A549 (cell line): ENCODE measurements at regions not wholly inside any gene's neighbourhood (a gene's known extent, or its start where the extent isn't known, plus 50 kb on each side); places are given as distances from the start of the nearest gene placed in this dataset.

Source experiments
- ATAC-seq, 2 experiments: fragments of 200-7000 bp in 1 of 2; fragments of >200 bp in 1 of 2; cut with Nextera tagmentation in 1 of 2; cut with Tn5 transposase in 1 of 2; 3 replicates each; pipeline versions ENCODE4 v1.8.0 to v1.9.1; 2018 to 2020; ENCODE audit warnings: mild to moderate bottlenecking in 1 of 2, moderate library complexity in 1 of 2
- CTCF ChIA-PET: fragments of 300-600 bp; sonication (Branson Sonifier 250); formaldehyde crosslinking; extraction: SDS; loops from one replicate; lab custom pipeline; 2021; ENCODE audit warnings: antibody characterized with exemption, inconsistent platforms; lab: Yijun Ruan, JAX
- POLR2A ChIA-PET: fragments of 350-600 bp; formaldehyde crosslinking; extraction: SDS; loops from one replicate; lab custom pipeline; 2021; ENCODE audit warnings: antibody characterized with exemption, inconsistent platforms; lab: Yijun Ruan, JAX
- DNase-seq, 2 experiments: peaks; one replicate each; pipeline versions ENCODE4 v3.0.0 to v3.0.0-alpha.2; 2011 to 2016; ENCODE audit warnings: low read depth in 1 of 2, low spot score in 1 of 2
- FAIRE-seq: peaks from 2 replicates; lab custom pipeline; 2011; peaks lifted over from hg19 to GRCh38; lab: Jason Lieb, UNC
- H3K27ac ChIP-seq, 2 experiments: fragments of >200 bp; sonication (Bioruptor Twin); formaldehyde crosslinking; 3 replicates each; pipeline ENCODE4 v1.5.1; 2016 to 2017
- H3K4me1 ChIP-seq: fragments of >200 bp; sonication (Bioruptor Twin); formaldehyde crosslinking; 3 replicates; pipeline ENCODE4 v1.6.1; 2016
- H3K4me2 ChIP-seq: fragments of >200 bp; sonication (Bioruptor Twin); formaldehyde crosslinking; 3 replicates; pipeline ENCODE4 v1.6.1; 2016
- H3K4me3 ChIP-seq: fragments of >200 bp; sonication (Bioruptor Twin); formaldehyde crosslinking; 3 replicates; pipeline ENCODE4 v1.5.1; 2016
- H3K9me3 ChIP-seq: fragments of >200 bp; sonication (Bioruptor Twin); formaldehyde crosslinking; 3 replicates; pipeline ENCODE4 v1.6.1; 2016
- CBX2 ChIP-seq: fragments of 200-600 bp; sonication (generic); IDR thresholded peaks from 2 replicates; pipeline ENCODE4 v1.6.1; 2016; ENCODE audit warnings: low read depth, mild to moderate bottlenecking, borderline replicate concordance
- CBX8 ChIP-seq: fragments of 200-600 bp; sonication (generic); IDR thresholded peaks from 2 replicates; pipeline ENCODE4 v1.6.1; 2016
- CEBPB ChIP-seq, 2 experiments: fragments of >200 bp in 1 of 2; sonication (Bioruptor Twin) in 1 of 2; formaldehyde crosslinking in 1 of 2; IDR thresholded peaks; 2 replicates each; pipeline ENCODE4 v1.6.1; 2012 to 2016
- CHD2 ChIP-seq: fragments of 150-350 bp; IDR thresholded peaks from 2 replicates; pipeline ENCODE4 v1.6.1; 2014; ENCODE audit warnings: low read length; ENCODE audit not compliant: partially characterized antibody
- CHD4 ChIP-seq: fragments of 200-600 bp; sonication (generic); IDR thresholded peaks from 2 replicates; pipeline ENCODE4 v1.6.1; 2016; ENCODE audit warnings: antibody characterized with exemption, mild to moderate bottlenecking, borderline replicate concordance
- EHF ChIP-seq: fragments of 250-450 bp; sonication (Bioruptor Pico); IDR thresholded peaks from 2 replicates; pipeline ENCODE4 v1.5.0; 2020; ENCODE audit warnings: mild to moderate bottlenecking
- EHMT2 ChIP-seq: fragments of 200-600 bp; sonication (generic); IDR thresholded peaks from 2 replicates; pipeline ENCODE4 v1.6.1; 2016; ENCODE audit warnings: antibody characterized with exemption, low read depth, mild to moderate bottlenecking, moderate library complexity
- ESRRA ChIP-seq: fragments of 150-350 bp; IDR thresholded peaks from 2 replicates; pipeline ENCODE4 v1.6.1; 2014; ENCODE audit warnings: mild to moderate bottlenecking, low read length, borderline replicate concordance
- FOSB ChIP-seq: fragments of 250-450 bp; sonication (Bioruptor Pico); IDR thresholded peaks from 2 replicates; pipeline ENCODE4 v1.5.0; 2020; ENCODE audit warnings: mild to moderate bottlenecking, moderate library complexity
- FOXS1 ChIP-seq: fragments of 250-450 bp; sonication (Bioruptor Pico); IDR thresholded peaks from 2 replicates; pipeline ENCODE4 v1.5.0; 2020; ENCODE audit warnings: mild to moderate bottlenecking, moderate library complexity
- HEYL ChIP-seq: fragments of 250-450 bp; sonication (Bioruptor Pico); IDR thresholded peaks from 2 replicates; pipeline ENCODE4 v1.8.0; 2021; ENCODE audit warnings: mild to moderate bottlenecking, moderate library complexity
- HOXB13 ChIP-seq: fragments of 250-450 bp; sonication (Bioruptor Pico); IDR thresholded peaks from 2 replicates; pipeline ENCODE4 v1.5.0; 2020; ENCODE audit warnings: low read depth, mild to moderate bottlenecking, moderate library complexity
- HOXB5 ChIP-seq: fragments of 250-450 bp; sonication (Bioruptor Pico); IDR thresholded peaks from 2 replicates; pipeline ENCODE4 v1.5.0; 2020; ENCODE audit warnings: mild to moderate bottlenecking, moderate library complexity
- PHF8 ChIP-seq: fragments of 200-600 bp; sonication (generic); IDR thresholded peaks from 2 replicates; pipeline ENCODE4 v1.6.1; 2016; ENCODE audit warnings: low read depth, mild to moderate bottlenecking, antibody characterized with exemption, moderate library complexity, borderline replicate concordance
- RARB ChIP-seq: fragments of 250-450 bp; sonication (Bioruptor Pico); IDR thresholded peaks from 2 replicates; pipeline ENCODE4 v1.8.0; 2021; ENCODE audit warnings: mild to moderate bottlenecking, moderate library complexity
- RCOR1 ChIP-seq: fragments of 150-350 bp; IDR thresholded peaks from 2 replicates; pipeline ENCODE4 v1.6.1; 2014; ENCODE audit warnings: antibody characterized with exemption, low read length, low read depth
- ZFP36 ChIP-seq: fragments of 450-650 bp; IDR thresholded peaks from 2 replicates; pipeline ENCODE4 v1.6.1; 2014; ENCODE audit warnings: borderline replicate concordance; ENCODE audit not compliant: partially characterized antibody
- ZNF302 ChIP-seq: fragments of 250-450 bp; sonication (Bioruptor Pico); IDR thresholded peaks from 2 replicates; pipeline ENCODE4 v1.9.0; 2021; ENCODE audit warnings: inconsistent platforms, mild to moderate bottlenecking, moderate library complexity
- WGBS: methylation state at CpG from one replicate; pipeline ENCODE4 v1.1.6; 2017; ENCODE audit errors: missing lambda C conversion rate; 5-methylcytosine and 5-hydroxymethylcytosine counted together
- TF ChIP-seq, protein P1 (sequence below): IDR thresholded peaks from 2 replicates; pipeline ENCODE4 v1.6.1; 2012
- TF ChIP-seq, protein P2 (sequence below): IDR thresholded peaks from 2 replicates; pipeline ENCODE4 v1.6.1; 2012
- TF ChIP-seq, protein P3 (sequence below): fragments of >200 bp; sonication (Bioruptor Twin); formaldehyde crosslinking; IDR thresholded peaks from 2 replicates; pipeline ENCODE4 v1.6.1; 2016
- TF ChIP-seq, protein P4 (sequence below): fragments of 200-600 bp; sonication (generic); IDR thresholded peaks from 2 replicates; pipeline ENCODE4 v1.6.1; 2016; ENCODE audit warnings: antibody characterized with exemption, mild to moderate bottlenecking, moderate library complexity
- TF ChIP-seq, protein P5 (sequence below): fragments of >200 bp; sonication (Bioruptor Twin); formaldehyde crosslinking; IDR thresholded peaks from 3 replicates; pipeline ENCODE4 v1.5.1; 2016
- TF ChIP-seq, protein P6 (sequence below): fragments of >200 bp; sonication (Bioruptor Twin); formaldehyde crosslinking; IDR thresholded peaks from 3 replicates; pipeline ENCODE4 v1.6.1; 2016
- TF ChIP-seq, protein P7 (sequence below): IDR thresholded peaks from 2 replicates; pipeline ENCODE4 v1.6.1; 2012; ENCODE audit warnings: low read depth, borderline replicate concordance
- TF ChIP-seq, protein P8 (sequence below): fragments of 150-350 bp; IDR thresholded peaks from 2 replicates; pipeline ENCODE4 v1.6.1; 2014; ENCODE audit warnings: low read depth, mild to moderate bottlenecking, low read length

DNA sequence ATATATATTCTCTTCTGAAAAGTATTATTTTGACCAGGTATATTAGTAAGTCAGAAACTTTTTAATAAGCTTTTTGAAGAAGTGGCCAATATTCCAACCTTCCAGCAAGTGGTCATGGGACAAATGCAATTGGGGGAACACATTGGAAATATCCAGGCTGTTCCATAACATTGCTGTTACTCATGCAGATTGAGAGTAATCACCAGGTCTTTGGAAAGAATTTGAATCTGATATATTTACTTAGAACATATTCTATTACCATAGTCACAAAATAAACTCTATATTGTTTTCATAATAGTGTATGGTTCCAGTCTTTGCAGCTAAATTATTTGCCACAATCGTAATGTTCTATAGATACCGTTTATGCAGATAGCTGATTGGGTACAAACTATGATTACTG is 102.8 kb downstream of the TAF11L14 start:
- Histone ChIP-seq H3K4me2 (no peak overlapping the region), H3K27ac (no peak overlapping the region), H3K4me3 (no peak overlapping the region), H3K9me3 (0 out of 3 replicates have a peak, but pooled peaks cover 6% of the 10 kb centered on the region), H3K4me1 (0 out of 3 replicates have a peak, but pooled peaks cover 2% of the 10 kb centered on the region)
- CTCF ChIA-PET: interaction anchor here (0.7 to 1.0 kb wide), 2 partner anchors 24 to 50 kb away, joined by 3 read pairs; no protein-coding TSS in a partner anchor
- no peak for FAIRE-seq
- POLR2A ChIA-PET: no interaction called here
- 73% methylated on average over 2 of the region's 2 CpGs for WGBS
- no peak for ATAC-seq
- no peak for DNase-seq
- TF ChIP-seq, protein P1, sequence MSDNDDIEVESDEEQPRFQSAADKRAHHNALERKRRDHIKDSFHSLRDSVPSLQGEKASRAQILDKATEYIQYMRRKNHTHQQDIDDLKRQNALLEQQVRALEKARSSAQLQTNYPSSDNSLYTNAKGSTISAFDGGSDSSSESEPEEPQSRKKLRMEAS: no peak
- TF ChIP-seq CHD4: no peak
- TF ChIP-seq CBX2: no peak
- TF ChIP-seq CBX8: no peak
- no peak for TF ChIP-seq FOSB
- no peak for TF ChIP-seq EHMT2
- TF ChIP-seq, protein P2, sequence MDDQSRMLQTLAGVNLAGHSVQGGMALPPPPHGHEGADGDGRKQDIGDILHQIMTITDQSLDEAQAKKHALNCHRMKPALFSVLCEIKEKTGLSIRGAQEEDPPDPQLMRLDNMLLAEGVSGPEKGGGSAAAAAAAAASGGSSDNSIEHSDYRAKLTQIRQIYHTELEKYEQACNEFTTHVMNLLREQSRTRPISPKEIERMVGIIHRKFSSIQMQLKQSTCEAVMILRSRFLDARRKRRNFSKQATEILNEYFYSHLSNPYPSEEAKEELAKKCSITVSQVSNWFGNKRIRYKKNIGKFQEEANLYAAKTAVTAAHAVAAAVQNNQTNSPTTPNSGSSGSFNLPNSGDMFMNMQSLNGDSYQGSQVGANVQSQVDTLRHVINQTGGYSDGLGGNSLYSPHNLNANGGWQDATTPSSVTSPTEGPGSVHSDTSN: no peak
- TF ChIP-seq HOXB5 (CRISPR knock-in tag): no peak
- no peak for TF ChIP-seq RCOR1
- TF ChIP-seq, protein P3, sequence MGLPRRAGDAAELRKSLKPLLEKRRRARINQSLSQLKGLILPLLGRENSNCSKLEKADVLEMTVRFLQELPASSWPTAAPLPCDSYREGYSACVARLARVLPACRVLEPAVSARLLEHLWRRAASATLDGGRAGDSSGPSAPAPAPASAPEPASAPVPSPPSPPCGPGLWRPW: no peak
- TF ChIP-seq FOXS1 (CRISPR knock-in tag): no peak
- no peak for TF ChIP-seq CEBPB (IDR thresholded peaks at IDR 0.05)
- no peak for TF ChIP-seq EHF (CRISPR knock-in tag)
- TF ChIP-seq, protein P4, sequence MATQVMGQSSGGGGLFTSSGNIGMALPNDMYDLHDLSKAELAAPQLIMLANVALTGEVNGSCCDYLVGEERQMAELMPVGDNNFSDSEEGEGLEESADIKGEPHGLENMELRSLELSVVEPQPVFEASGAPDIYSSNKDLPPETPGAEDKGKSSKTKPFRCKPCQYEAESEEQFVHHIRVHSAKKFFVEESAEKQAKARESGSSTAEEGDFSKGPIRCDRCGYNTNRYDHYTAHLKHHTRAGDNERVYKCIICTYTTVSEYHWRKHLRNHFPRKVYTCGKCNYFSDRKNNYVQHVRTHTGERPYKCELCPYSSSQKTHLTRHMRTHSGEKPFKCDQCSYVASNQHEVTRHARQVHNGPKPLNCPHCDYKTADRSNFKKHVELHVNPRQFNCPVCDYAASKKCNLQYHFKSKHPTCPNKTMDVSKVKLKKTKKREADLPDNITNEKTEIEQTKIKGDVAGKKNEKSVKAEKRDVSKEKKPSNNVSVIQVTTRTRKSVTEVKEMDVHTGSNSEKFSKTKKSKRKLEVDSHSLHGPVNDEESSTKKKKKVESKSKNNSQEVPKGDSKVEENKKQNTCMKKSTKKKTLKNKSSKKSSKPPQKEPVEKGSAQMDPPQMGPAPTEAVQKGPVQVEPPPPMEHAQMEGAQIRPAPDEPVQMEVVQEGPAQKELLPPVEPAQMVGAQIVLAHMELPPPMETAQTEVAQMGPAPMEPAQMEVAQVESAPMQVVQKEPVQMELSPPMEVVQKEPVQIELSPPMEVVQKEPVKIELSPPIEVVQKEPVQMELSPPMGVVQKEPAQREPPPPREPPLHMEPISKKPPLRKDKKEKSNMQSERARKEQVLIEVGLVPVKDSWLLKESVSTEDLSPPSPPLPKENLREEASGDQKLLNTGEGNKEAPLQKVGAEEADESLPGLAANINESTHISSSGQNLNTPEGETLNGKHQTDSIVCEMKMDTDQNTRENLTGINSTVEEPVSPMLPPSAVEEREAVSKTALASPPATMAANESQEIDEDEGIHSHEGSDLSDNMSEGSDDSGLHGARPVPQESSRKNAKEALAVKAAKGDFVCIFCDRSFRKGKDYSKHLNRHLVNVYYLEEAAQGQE: no peak
- TF ChIP-seq RARB (CRISPR knock-in tag): no peak
- no peak for TF ChIP-seq ZNF302
- TF ChIP-seq, all 56 proteins: peak for 0

DNA sequence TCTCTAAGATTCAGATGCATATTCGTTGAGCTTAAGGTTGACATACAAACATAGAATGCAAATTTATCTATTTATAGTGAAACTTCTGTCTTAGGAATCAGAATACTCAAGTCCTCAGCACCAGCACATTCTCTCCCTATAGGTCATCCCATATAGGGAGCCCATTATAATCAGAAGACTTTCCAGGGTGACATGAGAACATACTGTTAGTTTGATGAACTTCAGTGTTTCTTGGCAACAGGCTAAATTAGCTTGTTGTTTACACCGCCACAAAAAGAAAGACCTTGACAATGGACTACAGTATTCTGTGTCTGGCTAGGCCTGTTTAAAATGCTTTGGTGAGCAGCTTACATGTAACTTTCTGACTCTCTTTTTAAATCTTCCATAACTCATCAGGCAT is 104.2 kb downstream of the TAF11L14 start:
- no peak for FAIRE-seq
- no peak overlapping the region for H3K27ac ChIP-seq
- WGBS: 51% methylated on average over 2 of the region's 2 CpGs
- H3K4me3 ChIP-seq: no peak overlapping the region
- POLR2A ChIA-PET: no interaction called here
- no peak for TF ChIP-seq CHD2
- no peak for TF ChIP-seq ESRRA
- TF ChIP-seq HOXB5 (CRISPR knock-in tag): no peak
- TF ChIP-seq CBX8: no peak
- no peak for TF ChIP-seq HOXB13 (CRISPR knock-in tag)
- TF ChIP-seq, protein P5, sequence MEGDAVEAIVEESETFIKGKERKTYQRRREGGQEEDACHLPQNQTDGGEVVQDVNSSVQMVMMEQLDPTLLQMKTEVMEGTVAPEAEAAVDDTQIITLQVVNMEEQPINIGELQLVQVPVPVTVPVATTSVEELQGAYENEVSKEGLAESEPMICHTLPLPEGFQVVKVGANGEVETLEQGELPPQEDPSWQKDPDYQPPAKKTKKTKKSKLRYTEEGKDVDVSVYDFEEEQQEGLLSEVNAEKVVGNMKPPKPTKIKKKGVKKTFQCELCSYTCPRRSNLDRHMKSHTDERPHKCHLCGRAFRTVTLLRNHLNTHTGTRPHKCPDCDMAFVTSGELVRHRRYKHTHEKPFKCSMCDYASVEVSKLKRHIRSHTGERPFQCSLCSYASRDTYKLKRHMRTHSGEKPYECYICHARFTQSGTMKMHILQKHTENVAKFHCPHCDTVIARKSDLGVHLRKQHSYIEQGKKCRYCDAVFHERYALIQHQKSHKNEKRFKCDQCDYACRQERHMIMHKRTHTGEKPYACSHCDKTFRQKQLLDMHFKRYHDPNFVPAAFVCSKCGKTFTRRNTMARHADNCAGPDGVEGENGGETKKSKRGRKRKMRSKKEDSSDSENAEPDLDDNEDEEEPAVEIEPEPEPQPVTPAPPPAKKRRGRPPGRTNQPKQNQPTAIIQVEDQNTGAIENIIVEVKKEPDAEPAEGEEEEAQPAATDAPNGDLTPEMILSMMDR: no peak
- TF ChIP-seq, protein P6, sequence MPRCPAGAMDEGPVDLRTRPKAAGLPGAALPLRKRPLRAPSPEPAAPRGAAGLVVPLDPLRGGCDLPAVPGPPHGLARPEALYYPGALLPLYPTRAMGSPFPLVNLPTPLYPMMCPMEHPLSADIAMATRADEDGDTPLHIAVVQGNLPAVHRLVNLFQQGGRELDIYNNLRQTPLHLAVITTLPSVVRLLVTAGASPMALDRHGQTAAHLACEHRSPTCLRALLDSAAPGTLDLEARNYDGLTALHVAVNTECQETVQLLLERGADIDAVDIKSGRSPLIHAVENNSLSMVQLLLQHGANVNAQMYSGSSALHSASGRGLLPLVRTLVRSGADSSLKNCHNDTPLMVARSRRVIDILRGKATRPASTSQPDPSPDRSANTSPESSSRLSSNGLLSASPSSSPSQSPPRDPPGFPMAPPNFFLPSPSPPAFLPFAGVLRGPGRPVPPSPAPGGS: no peak
- TF ChIP-seq EHMT2: no peak
- no peak for TF ChIP-seq HEYL (CRISPR knock-in tag)
- TF ChIP-seq, protein P7, sequence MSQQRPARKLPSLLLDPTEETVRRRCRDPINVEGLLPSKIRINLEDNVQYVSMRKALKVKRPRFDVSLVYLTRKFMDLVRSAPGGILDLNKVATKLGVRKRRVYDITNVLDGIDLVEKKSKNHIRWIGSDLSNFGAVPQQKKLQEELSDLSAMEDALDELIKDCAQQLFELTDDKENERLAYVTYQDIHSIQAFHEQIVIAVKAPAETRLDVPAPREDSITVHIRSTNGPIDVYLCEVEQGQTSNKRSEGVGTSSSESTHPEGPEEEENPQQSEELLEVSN: no peak
- TF ChIP-seq, protein P3: no peak
- TF ChIP-seq, protein P8, sequence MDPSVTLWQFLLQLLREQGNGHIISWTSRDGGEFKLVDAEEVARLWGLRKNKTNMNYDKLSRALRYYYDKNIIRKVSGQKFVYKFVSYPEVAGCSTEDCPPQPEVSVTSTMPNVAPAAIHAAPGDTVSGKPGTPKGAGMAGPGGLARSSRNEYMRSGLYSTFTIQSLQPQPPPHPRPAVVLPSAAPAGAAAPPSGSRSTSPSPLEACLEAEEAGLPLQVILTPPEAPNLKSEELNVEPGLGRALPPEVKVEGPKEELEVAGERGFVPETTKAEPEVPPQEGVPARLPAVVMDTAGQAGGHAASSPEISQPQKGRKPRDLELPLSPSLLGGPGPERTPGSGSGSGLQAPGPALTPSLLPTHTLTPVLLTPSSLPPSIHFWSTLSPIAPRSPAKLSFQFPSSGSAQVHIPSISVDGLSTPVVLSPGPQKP: no peak
- no peak for TF ChIP-seq PHF8
- no peak for TF ChIP-seq ZFP36
- TF ChIP-seq CHD4: no peak
- no peak for TF ChIP-seq CBX2
- TF ChIP-seq, all 56 proteins: peak for 0
- Histone ChIP-seq H3K9me3 (0 out of 3 replicates have a peak, but pooled peaks cover 6% of the 10 kb centered on the region), H3K4me2 (no peak overlapping the region), H3K4me1 (peaks cover 2% of the 10 kb centered on the region; the same call in 1 of the 3 replicates)
- no peak for ATAC-seq
- DNase-seq: no peak
- CTCF ChIA-PET: interaction anchor here (0.6 kb wide), 1 partner anchor 117 kb away, joined by 3 read pairs; no protein-coding TSS in a partner anchor
